ENCODE measurements at regions not wholly inside any gene's neighbourhood (a gene's known extent, or its start where the extent isn't known, plus 50 kb on each side); places are given as distances from the start of the nearest gene placed in this dataset.

DNA sequence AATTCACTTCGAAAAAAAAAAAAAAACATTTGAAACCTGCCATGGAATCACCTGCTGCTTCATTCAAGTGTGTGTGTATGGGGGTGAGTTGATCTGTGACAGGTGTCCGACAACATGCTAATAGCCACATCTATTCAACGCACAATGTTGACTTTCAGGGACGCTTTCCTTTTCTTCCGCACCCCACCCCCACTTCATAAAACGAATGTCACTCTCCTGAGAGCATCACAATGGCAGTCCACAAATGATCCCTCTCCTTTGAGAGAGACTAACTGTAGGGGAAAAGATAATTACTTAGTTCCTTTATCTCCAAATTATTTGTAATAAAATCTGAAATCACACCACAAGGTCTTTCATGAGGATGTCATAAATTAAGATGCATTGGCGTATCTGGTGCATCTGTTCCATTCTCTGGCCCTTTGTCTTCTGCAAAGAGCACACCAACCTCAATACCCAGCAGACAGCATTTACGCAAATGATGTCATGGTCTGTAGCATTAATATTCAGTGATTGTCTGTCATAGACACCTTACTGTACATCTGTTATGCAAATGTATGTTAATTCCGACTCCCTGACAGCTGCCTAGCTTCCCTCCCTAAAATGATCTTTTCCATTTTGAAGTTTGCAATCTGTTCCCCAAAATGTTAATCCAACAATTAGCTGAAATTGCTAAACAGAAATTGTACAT, 640.0 kb upstream of the BOD1L1 start:
- no peaks in the 10 kb centered on the region; a peak in 1 of 7 replicates for H3K36me3 Mint-ChIP-seq (ENCODE audit: insufficient read depth in 1 of 3, low read depth in 3 of 3)
- H3K27ac Mint-ChIP-seq: no peak overlapping the region
- no peak overlapping the region for H3K9ac ChIP-seq (ENCODE audit: extremely low read depth, insufficient read length, low read length)
- H3K23ac ChIP-seq (ENCODE audit: insufficient read length, low read depth, low read length): no peak overlapping the region
- no peak overlapping the region for H3K18ac ChIP-seq (ENCODE audit: insufficient read length, low read depth, low read length)
- H3K23me2 ChIP-seq (ENCODE audit: insufficient read length, low read depth, low read length, poor library complexity, severe bottlenecking): no peaks in the 10 kb centered on the region
- no peak overlapping the region for H3K4me2 ChIP-seq (ENCODE audit: insufficient read depth, insufficient read length, low read length)
- TF ChIP-seq, protein P1, sequence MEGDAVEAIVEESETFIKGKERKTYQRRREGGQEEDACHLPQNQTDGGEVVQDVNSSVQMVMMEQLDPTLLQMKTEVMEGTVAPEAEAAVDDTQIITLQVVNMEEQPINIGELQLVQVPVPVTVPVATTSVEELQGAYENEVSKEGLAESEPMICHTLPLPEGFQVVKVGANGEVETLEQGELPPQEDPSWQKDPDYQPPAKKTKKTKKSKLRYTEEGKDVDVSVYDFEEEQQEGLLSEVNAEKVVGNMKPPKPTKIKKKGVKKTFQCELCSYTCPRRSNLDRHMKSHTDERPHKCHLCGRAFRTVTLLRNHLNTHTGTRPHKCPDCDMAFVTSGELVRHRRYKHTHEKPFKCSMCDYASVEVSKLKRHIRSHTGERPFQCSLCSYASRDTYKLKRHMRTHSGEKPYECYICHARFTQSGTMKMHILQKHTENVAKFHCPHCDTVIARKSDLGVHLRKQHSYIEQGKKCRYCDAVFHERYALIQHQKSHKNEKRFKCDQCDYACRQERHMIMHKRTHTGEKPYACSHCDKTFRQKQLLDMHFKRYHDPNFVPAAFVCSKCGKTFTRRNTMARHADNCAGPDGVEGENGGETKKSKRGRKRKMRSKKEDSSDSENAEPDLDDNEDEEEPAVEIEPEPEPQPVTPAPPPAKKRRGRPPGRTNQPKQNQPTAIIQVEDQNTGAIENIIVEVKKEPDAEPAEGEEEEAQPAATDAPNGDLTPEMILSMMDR (conservative IDR thresholded peaks at IDR 0.05): no peak
- H3K4ac ChIP-seq (ENCODE audit: low read depth, low read length): no peak overlapping the region
- no peaks in the 10 kb centered on the region for H3K79me2 ChIP-seq (ENCODE audit: insufficient read depth, low read length)
- H3K4me1 Mint-ChIP-seq: no peaks in the 10 kb centered on the region
- H3K9me3 Mint-ChIP-seq: no peaks in the 10 kb centered on the region
- no peak overlapping the region for H4K91ac ChIP-seq (ENCODE audit: insufficient read length, low read depth, low read length)
- H3K27me3 Mint-ChIP-seq (ENCODE audit: low read depth): no peaks in the 10 kb centered on the region
- no peak overlapping the region for H4K8ac ChIP-seq (replicated peaks; ENCODE audit: insufficient read length, low read depth, low read length)
- no peak overlapping the region for H3K56ac ChIP-seq (ENCODE audit: insufficient read length, low read depth, low read length)
- H3K4me3 Mint-ChIP-seq: no peak overlapping the region
- DNase-seq: no peak
- H2BK5ac ChIP-seq (ENCODE audit: insufficient read length, low read length): no peak overlapping the region
- H3K9me3 ChIP-seq (ENCODE audit: control insufficient read depth, low read depth, low read length): no peaks in the 10 kb centered on the region
- no peak overlapping the region for H2AK5ac ChIP-seq (ENCODE audit: insufficient read length, low read length)
- H2BK120ac ChIP-seq (ENCODE audit: low read depth, low read length, poor library complexity, severe bottlenecking): no peak overlapping the region
- no CpG with 5 or more reads among the region's 9 CpGs for WGBS (ENCODE audit: extremely low coverage, insufficient read length, low lambda C conversion rate)
- no peaks in the 10 kb centered on the region for H3K79me1 ChIP-seq (ENCODE audit: insufficient read depth, low read depth, low read length, poor library complexity, severe bottlenecking)
- H3T11ph ChIP-seq (ENCODE audit: low read length): no peak overlapping the region
- H3K27me3 ChIP-seq (ENCODE audit: insufficient read depth, low read length): no peaks in the 10 kb centered on the region
- no peaks in the 10 kb centered on the region for H4K20me1 ChIP-seq (ENCODE audit: control insufficient read depth, insufficient read depth, insufficient read length)
- H3K14ac ChIP-seq (ENCODE audit: insufficient read depth, low read length): no peak overlapping the region
- H4K5ac ChIP-seq (ENCODE audit: insufficient read length, low read depth, low read length): no peak overlapping the region
- no peak overlapping the region for H2BK15ac ChIP-seq (ENCODE audit: low read depth, low read length)
- no peaks in the 10 kb centered on the region for H3K4me1 ChIP-seq (ENCODE audit: insufficient read depth, low read length)
- no peak overlapping the region for H2AFZ ChIP-seq (ENCODE audit: low read length)
- H3K27ac ChIP-seq (ENCODE audit: insufficient read length, low read depth, low read length): no peak overlapping the region
- H2BK12ac ChIP-seq (ENCODE audit: insufficient read length, low read depth, low read length): no peak overlapping the region
- no peak overlapping the region for H2BK20ac ChIP-seq (ENCODE audit: low read depth, low read length, poor library complexity, severe bottlenecking)

Measured in H9 (cell line).